Activated CD4-positive, alpha-beta T cell treated with anti-CD3 and anti-CD28 coated beads, Interleukin-2, amount 50 U/mL, for 48 hours (primary cell): ENCODE measurements at regions not wholly inside any gene's neighbourhood (a gene's known extent, or its start where the extent isn't known, plus 50 kb on each side); places are given as distances from the start of the nearest gene placed in this dataset.

Experiments
- DNase-seq, 2 experiments: peaks; one replicate each; pipeline ENCODE4 v3.0.0-alpha.2; 2020

DNA sequence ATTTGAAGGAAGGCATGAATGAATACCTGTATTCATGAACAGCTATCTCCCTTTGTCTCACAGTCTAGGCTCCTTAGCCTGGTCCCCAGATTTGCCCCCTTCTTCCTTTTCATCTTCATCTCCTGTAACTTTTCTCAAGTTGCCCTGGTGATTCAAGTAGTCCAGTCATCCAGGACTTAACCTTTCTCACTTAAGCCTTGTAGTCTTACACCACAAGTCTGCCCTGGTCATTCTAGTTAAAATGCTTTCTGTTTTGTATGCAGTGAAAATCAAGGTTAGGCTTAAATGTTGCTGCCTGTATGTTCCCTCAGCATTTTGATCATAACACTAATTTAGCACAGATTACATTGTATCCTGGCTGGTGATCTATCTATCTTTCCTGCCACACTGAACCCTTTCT lies 58.5 kb upstream of the SLC7A11 start:
- DNase-seq: no peak

DNA sequence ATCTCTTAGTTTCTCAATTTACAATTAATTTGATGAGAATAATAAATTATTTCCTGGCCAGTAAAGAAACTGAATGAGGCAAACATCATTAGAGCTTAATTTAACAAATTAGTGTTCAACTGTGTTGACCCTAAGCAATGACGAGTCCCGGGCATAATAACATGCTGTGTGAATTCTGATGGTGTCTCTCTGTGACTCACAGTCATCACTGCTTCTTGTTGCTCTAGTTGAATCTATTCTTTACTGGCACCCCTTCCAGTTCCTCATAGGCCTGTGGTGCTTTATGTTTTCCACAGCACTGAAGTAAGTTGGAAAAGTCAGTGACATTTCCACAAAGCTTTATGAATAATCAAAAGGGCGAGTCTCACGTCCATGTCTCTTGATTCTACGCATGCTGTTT lies 57.7 kb upstream of the SLC7A11 start:
- DNase-seq: no peak

DNA sequence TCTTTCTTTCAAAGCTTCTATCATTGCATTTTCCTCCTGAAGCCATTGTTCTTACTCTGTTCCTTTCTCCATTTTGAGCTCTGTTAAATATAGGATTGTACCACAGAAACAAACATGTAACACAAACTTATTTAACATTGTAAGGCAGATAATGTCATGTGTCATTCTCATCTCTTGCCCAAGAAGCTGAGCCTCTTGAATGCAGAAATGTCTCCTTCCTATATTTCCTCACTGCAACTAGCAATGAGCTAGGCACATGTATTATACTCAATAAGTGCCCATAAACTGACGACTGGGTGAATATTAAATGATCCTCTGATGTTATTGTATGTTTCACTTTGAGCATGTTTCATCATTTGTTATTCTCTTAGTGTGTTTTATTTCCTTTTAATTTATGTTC lies 56.7 kb upstream of the SLC7A11 start:
- no peak for DNase-seq

DNA sequence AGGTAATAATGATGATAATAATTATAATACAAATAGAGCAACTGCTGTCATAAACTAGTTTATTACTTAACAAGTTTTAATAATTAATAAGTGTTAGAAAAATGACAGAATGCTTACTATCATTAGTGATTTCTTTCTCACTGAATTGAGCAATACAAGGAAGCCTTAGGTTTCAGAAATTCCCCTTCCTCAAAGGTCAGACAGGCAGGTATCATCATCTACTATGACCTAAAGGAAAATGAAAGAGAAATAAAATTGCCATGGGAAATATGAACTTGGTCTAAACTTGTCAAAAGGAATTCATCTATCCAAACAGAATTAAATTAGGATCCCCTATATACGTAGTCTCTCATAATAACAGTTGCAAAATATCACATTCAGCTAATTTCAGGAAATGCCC lies 56.3 kb upstream of the SLC7A11 start:
- DNase-seq: no peak

DNA sequence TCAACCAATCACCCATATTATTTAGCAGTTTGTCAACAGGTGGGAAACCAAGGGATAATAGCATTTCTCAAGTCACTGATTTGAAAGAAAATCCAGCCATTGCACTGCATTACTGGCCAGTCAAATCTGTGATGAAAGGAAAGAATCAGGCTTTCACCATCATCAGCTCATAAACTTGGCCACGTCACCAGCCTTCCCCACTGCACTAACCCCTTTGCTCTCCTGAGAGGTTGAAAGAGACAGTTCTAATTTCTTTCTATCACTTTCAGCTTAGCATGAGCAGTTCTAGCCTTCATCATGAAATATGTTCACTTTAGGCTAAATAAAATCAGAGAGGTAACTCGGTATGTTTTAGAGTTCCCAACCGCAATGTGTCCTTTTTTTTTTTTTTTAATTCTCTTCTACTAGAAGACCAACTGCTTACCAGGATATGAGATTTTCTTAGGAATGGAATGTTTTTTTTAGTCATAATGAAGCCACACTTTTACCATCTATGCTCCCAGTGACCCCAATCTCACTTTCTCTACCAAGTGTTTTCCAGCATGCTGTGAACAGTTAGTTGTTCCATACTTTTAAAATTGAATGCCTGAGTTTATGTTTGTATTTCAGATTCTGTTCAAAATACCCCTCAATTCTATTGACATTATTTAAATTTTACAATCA lies 55.7 kb upstream of the SLC7A11 start:
- DNase-seq: no peak

DNA sequence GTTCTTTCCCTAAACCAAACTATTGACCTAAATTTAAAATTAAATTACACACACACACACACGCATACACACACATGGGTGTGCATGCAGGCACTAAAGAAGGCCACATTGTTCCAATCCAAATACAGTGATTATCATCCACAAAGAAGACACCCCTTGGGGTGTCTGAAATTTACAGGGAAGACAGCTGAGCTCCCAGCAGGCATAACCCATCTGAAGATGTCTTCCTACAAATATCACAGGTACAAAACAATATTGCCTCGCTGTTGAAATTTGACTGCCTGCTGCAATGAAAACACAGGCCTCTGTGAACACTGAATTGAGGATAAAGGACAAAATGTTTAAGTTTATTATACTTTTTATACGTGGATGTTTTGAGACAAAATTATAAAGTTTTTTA lies 50.2 kb upstream of the SLC7A11 start:
- DNase-seq: no peak
